Large intestine (tissue), 3 donors: ENCODE measurements at regions not wholly inside any gene's neighbourhood (a gene's known extent, or its start where the extent isn't known, plus 50 kb on each side); places are given as distances from the start of the nearest gene placed in this dataset.
"Not testable (repeated sequence)": the region's sequence is repeated elsewhere in the genome, so short reads cannot be mapped to it uniquely, and the experiment has no call there.

Experiments used
- DNase-seq, 2 donors: peaks; one replicate each; pipeline versions ENCODE4 v3.0.0 to v3.0.0-alpha.2; 2013
- H3K27ac ChIP-seq: one replicate; pipeline ENCODE4 v1.5.1; 2013; ENCODE audit warnings: low read length
- H3K27me3 ChIP-seq: 2 replicates; pipeline ENCODE4 v1.6.1; 2013; ENCODE audit warnings: low read length; ENCODE audit not compliant: control insufficient read depth, insufficient read depth
- H3K36me3 ChIP-seq: 2 replicates; pipeline ENCODE4 v1.6.1; 2013; ENCODE audit warnings: low read length; ENCODE audit not compliant: control insufficient read depth, insufficient read depth
- H3K4me1 ChIP-seq: one replicate; pipeline ENCODE4 v1.6.1; 2013; ENCODE audit warnings: low read length; ENCODE audit not compliant: control insufficient read depth, insufficient read depth
- H3K4me3 ChIP-seq: one replicate; pipeline ENCODE4 v1.5.1; 2013; ENCODE audit warnings: low read length
- H3K9me3 ChIP-seq: one replicate; pipeline ENCODE4 v1.6.1; 2013; ENCODE audit warnings: mild to moderate bottlenecking, low read depth, low read length, moderate library complexity; ENCODE audit not compliant: control insufficient read depth
- WGBS: methylation state at CpG from one replicate; pipeline ENCODE4 v1.1.5; 2013; ENCODE audit warnings: low lambda C conversion rate; ENCODE audit not compliant: insufficient coverage; 5-methylcytosine and 5-hydroxymethylcytosine counted together

GRCh38 chr20:16861708-16862107 is 113.5 kb downstream of the OTOR start:
- no peaks in the 10 kb centered on the region for H3K27me3 ChIP-seq
- WGBS: 100% methylated on average over 3 of the region's 5 CpGs
- H3K27ac ChIP-seq: no peak overlapping the region

GRCh38 chr20:16863303-16863702 is 115.1 kb downstream of the OTOR start:
- Histone ChIP-seq H3K27ac (no peak overlapping the region), H3K27me3 (no peaks in the 10 kb centered on the region), H3K4me3 (no peak overlapping the region), H3K4me1 (no peaks in the 10 kb centered on the region), H3K36me3 (no peaks in the 10 kb centered on the region), H3K9me3 (no peaks in the 10 kb centered on the region)
- no peak for DNase-seq
- WGBS: 100% methylated on average over 1 of the region's 2 CpGs

More at GRCh38 chr20:16861708-16862107, 113.5 kb downstream of the OTOR start:
- Histone ChIP-seq H3K4me3 (no peak overlapping the region), H3K9me3 (no peaks in the 10 kb centered on the region), H3K36me3 (no peaks in the 10 kb centered on the region), H3K4me1 (no peaks in the 10 kb centered on the region)
- DNase-seq: no peak

- no peaks in the 10 kb centered on the region for H3K27me3 ChIP-seq
- DNase-seq: no peak
- no peaks in the 10 kb centered on the region for H3K4me1 ChIP-seq
- H3K27ac ChIP-seq: no peak overlapping the region
- no CpG with 5 or more reads among the region's 5 CpGs for WGBS
- no peak overlapping the region for H3K4me3 ChIP-seq
- H3K36me3 ChIP-seq: no peaks in the 10 kb centered on the region
- no peaks in the 10 kb centered on the region for H3K9me3 ChIP-seq
These were observed 115.9 kb downstream of the OTOR start for GRCh38 chr20:16864069-16864468.

GRCh38 chr20:16864963-16865362 is 116.8 kb downstream of the OTOR start:
- Histone ChIP-seq H3K9me3 (no peaks in the 10 kb centered on the region), H3K4me1 (no peaks in the 10 kb centered on the region), H3K4me3 (no peak overlapping the region), H3K27ac (no peak overlapping the region), H3K27me3 (no peaks in the 10 kb centered on the region), H3K36me3 (no peaks in the 10 kb centered on the region)
- no peak for DNase-seq
- no CpG with 5 or more reads among the region's 1 CpG for WGBS

GRCh38 chr20:16865406-16865805 is 117.2 kb downstream of the OTOR start:
- Histone ChIP-seq H3K36me3 (no peaks in the 10 kb centered on the region), H3K4me3 (no peak overlapping the region), H3K27ac (no peak overlapping the region), H3K27me3 (no peaks in the 10 kb centered on the region), H3K9me3 (no peaks in the 10 kb centered on the region), H3K4me1 (no peaks in the 10 kb centered on the region)
- DNase-seq: no peak
- WGBS: 100% methylated on average over 1 of the region's 2 CpGs

- H3K4me3 ChIP-seq, H3K4me1 ChIP-seq, H3K27ac ChIP-seq, H3K9me3 ChIP-seq, H3K36me3 ChIP-seq, DNase-seq, H3K27me3 ChIP-seq: not testable (repeated sequence)
- WGBS: 100% methylated on average over 1 of the region's 4 CpGs
These were observed 125.0 kb downstream of the OTOR start for GRCh38 chr20:16873124-16873523.

GRCh38 chr20:16877053-16877554 is 128.9 kb downstream of the OTOR start:
- Histone ChIP-seq H3K27ac (no peak overlapping the region), H3K4me3 (no peak overlapping the region), H3K9me3 (no peaks in the 10 kb centered on the region), H3K4me1 (no peaks in the 10 kb centered on the region), H3K27me3 (no peaks in the 10 kb centered on the region), H3K36me3 (no peaks in the 10 kb centered on the region)
- no CpG with 5 or more reads among the region's 2 CpGs for WGBS
- DNase-seq: no peak

GRCh38 chr20:16885746-16886145 is 137.6 kb downstream of the OTOR start:
- DNase-seq: no peak
- Histone ChIP-seq H3K27ac (no peak overlapping the region), H3K4me3 (no peak overlapping the region), H3K27me3 (no peaks in the 10 kb centered on the region), H3K4me1 (no peaks in the 10 kb centered on the region), H3K36me3 (no peaks in the 10 kb centered on the region), H3K9me3 (no peaks in the 10 kb centered on the region)

GRCh38 chr20:16898433-16898832 is 150.3 kb downstream of the OTOR start:
- H3K9me3 ChIP-seq: no peaks in the 10 kb centered on the region
- no peaks in the 10 kb centered on the region for H3K4me1 ChIP-seq
- H3K27me3 ChIP-seq: no peaks in the 10 kb centered on the region
- WGBS: no CpG with 5 or more reads among the region's 4 CpGs
- no peak for DNase-seq
- H3K36me3 ChIP-seq: no peaks in the 10 kb centered on the region
- no peak overlapping the region for H3K27ac ChIP-seq
- no peak overlapping the region for H3K4me3 ChIP-seq

- no peak overlapping the region for H3K27ac ChIP-seq
- no peaks in the 10 kb centered on the region for H3K4me1 ChIP-seq
- H3K36me3 ChIP-seq: no peaks in the 10 kb centered on the region
- no peaks in the 10 kb centered on the region for H3K27me3 ChIP-seq
- no peak overlapping the region for H3K4me3 ChIP-seq
- 100% methylated on average over 1 of the region's 2 CpGs for WGBS
- DNase-seq: no peak
- no peaks in the 10 kb centered on the region for H3K9me3 ChIP-seq
These were observed 154.5 kb downstream of the OTOR start for GRCh38 chr20:16902662-16903061.

- H3K27me3 ChIP-seq: no peaks in the 10 kb centered on the region
- H3K27ac ChIP-seq: no peak overlapping the region
- 80% methylated on average over 1 of the region's 5 CpGs for WGBS
- H3K9me3 ChIP-seq: no peaks in the 10 kb centered on the region
- no peaks in the 10 kb centered on the region for H3K36me3 ChIP-seq
- H3K4me3 ChIP-seq: no peak overlapping the region
- DNase-seq: no peak
- H3K4me1 ChIP-seq: no peaks in the 10 kb centered on the region
These were observed 156.6 kb downstream of the OTOR start for GRCh38 chr20:16904751-16905150.
